Frontal cortex (tissue), 3 donors: ENCODE measurements at regions not wholly inside any gene's neighbourhood (a gene's known extent, or its start where the extent isn't known, plus 50 kb on each side); places are given as distances from the start of the nearest gene placed in this dataset.
A peak's percentile ranks its signal among the peaks of the same experiment; 100 is the strongest.
"Not testable (repeated sequence)": the region's sequence is repeated elsewhere in the genome, so short reads cannot be mapped to it uniquely, and the experiment has no call there.

Experiments
- DNase-seq, 2 donors: peaks; one replicate each; pipeline ENCODE4 v3.0.0; 2012; ENCODE audit warnings: low spot score in 2 of 2
- FAIRE-seq: peaks from 2 replicates; lab custom pipeline; 2012; peaks lifted over from hg19 to GRCh38; lab: Jason Lieb, UNC
- donor health status: control.
- donor health status: control.
- donor health status: control.

- no peak for FAIRE-seq
- no peak for DNase-seq
Measured at GRCh38 chr5:129163810-129164378, 69.3 kb downstream of the ISOC1 start.

- no peak for FAIRE-seq
Measured at GRCh38 chr5:129170050-129170449, 75.5 kb downstream of the ISOC1 start.

GRCh38 chr5:129171194-129171944, 76.8 kb downstream of the ISOC1 start:
- DNase-seq (no peak), FAIRE-seq (no peak)

More at GRCh38 chr5:129170050-129170449, 75.5 kb downstream of the ISOC1 start:
- DNase-seq, result no peak

GRCh38 chr5:129172580-129172979, 78.0 kb downstream of the ISOC1 start:
- DNase-seq (no peak), FAIRE-seq (peak; percentile 97)

GRCh38 chr5:129173771-129174170, 79.2 kb downstream of the ISOC1 start:
- DNase-seq, result no peak

GRCh38 chr5:129174480-129174879, 79.9 kb downstream of the ISOC1 start:
- FAIRE-seq (no peak), DNase-seq (no peak)

More at GRCh38 chr5:129173771-129174170, 79.2 kb downstream of the ISOC1 start:
- no peak for FAIRE-seq

- DNase-seq, result no peak
- no peak for FAIRE-seq
Measured at GRCh38 chr5:129177451-129177850, 82.9 kb downstream of the ISOC1 start.

GRCh38 chr5:129199308-129199707, 104.8 kb downstream of the ISOC1 start:
- no peak for DNase-seq
- no peak for FAIRE-seq

- FAIRE-seq (no peak), DNase-seq (no peak)
Measured at GRCh38 chr5:129204525-129204924, 110.0 kb downstream of the ISOC1 start.

- FAIRE-seq (no peak), DNase-seq (no peak)
Measured at GRCh38 chr5:129216001-129216400, 121.5 kb downstream of the ISOC1 start.

- DNase-seq, result no peak
- no peak for FAIRE-seq
Measured at GRCh38 chr5:129217179-129217578, 122.6 kb downstream of the ISOC1 start.

- FAIRE-seq (no peak), DNase-seq (no peak)
Measured at GRCh38 chr5:129223178-129223577, 128.6 kb downstream of the ISOC1 start.

- DNase-seq (no peak), FAIRE-seq (no peak)
Measured at GRCh38 chr5:129228577-129228976, 134.0 kb downstream of the ISOC1 start.

GRCh38 chr5:129241755-129242154, 147.2 kb downstream of the ISOC1 start:
- FAIRE-seq, result no peak
- DNase-seq, result no peak

GRCh38 chr5:129243039-129243438, 148.5 kb downstream of the ISOC1 start:
- DNase-seq (no peak), FAIRE-seq (no peak)

- DNase-seq, result no peak
- no peak for FAIRE-seq
Measured at GRCh38 chr5:129244478-129244877, 149.9 kb downstream of the ISOC1 start.

GRCh38 chr5:129245489-129245888, 150.9 kb downstream of the ISOC1 start:
- peak in 1 of 2 donors; percentile 6 for DNase-seq
- FAIRE-seq, result peak; percentile 97

GRCh38 chr5:129246088-129246487, 151.5 kb downstream of the ISOC1 start:
- DNase-seq (no peak), FAIRE-seq (peak; percentile 15)

- DNase-seq (no peak), FAIRE-seq (no peak)
Measured at GRCh38 chr5:129249886-129250285, 155.3 kb downstream of the ISOC1 start.

- no peak for DNase-seq
- FAIRE-seq, result no peak
Measured at GRCh38 chr5:129271308-129271707, 176.8 kb downstream of the ISOC1 start.

- DNase-seq (no peak), FAIRE-seq (peak; percentile 95)
Measured at GRCh38 chr5:129284010-129284409, 176.1 kb upstream of the ADAMTS19 start.

- DNase-seq, FAIRE-seq: not testable (repeated sequence)
Measured at GRCh38 chr5:129294216-129294615, 165.9 kb upstream of the ADAMTS19 start.
